ENCODE measurements at regions not wholly inside any gene's neighbourhood (a gene's known extent, or its start where the extent isn't known, plus 50 kb on each side); places are given as distances from the start of the nearest gene placed in this dataset.

DNA sequence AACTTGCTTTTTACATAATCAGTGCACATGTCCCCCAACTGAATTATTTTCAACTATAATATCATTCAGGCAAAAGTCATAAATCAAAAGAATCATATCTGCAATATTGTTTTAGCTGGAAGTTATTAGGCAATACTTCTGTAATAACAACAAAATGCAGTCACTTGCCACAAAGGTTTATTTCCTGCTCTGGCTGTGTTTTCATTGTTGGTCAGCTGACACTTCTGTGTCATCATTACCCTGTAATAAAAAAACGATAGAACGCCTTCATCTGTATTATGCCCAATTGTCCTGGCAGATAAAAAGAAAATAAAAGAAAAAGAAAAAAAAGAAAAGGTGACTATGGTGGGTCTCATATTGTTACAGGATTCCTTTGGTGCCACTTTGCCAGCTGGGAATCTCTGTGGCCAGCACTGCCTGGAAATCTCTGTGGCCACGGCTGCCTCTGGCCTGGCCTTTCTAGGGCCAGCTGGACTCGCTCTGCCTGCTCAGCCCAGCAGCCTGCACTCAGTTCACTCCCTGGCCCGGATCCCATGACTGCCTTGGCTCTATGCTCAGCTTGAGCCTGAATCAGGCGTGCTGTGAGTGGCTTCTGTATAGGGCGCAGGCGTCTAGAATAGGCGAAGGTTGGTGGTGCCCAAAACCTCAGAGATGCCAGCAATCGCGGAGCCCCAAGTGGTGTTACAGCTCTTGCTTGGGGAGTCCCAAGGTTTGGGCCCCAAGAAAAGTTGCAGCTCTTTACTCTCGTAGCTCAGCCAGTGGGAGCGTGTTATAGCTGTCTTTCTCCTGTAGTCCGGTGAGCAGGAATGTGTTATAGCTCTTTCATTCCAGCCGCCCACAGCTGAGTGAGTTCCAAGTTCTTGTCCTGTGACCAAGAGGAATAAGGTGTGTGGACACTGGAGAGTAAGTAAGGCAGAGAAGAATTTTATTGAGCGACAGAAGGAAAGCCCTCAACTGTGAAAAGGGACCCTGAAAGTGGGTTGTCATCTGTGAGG, 1227.1 kb downstream of the SLITRK1 start:
- H3K79me2 ChIP-seq, result no peaks in the 10 kb centered on the region
- H3K4me2 ChIP-seq (ENCODE audit: low read length), result no peak overlapping the region
- H3K9me3 ChIP-seq (ENCODE audit: control insufficient read depth, low read length), result no peaks in the 10 kb centered on the region
- no peak overlapping the region for H3K9ac ChIP-seq
- H3K4me1 ChIP-seq, result no peaks in the 10 kb centered on the region
- no peaks in the 10 kb centered on the region for H3K36me3 ChIP-seq (ENCODE audit: control insufficient read depth, insufficient read depth, low read length)
- no peaks in the 10 kb centered on the region for H3K27me3 ChIP-seq (ENCODE audit: control insufficient read depth, insufficient read depth, low read length)
- H3K27ac ChIP-seq, result no peak overlapping the region
- no peak overlapping the region for H2AFZ ChIP-seq
- H3K4me3 ChIP-seq (ENCODE audit: low read depth, low read length), result no peak overlapping the region
- TF ChIP-seq CTCF (IDR thresholded peaks at IDR 0.05), result no peak

- Histone ChIP-seq H3K79me2 (no peaks in the 10 kb centered on the region), H3K27ac (no peak overlapping the region), H3K4me1 (no peaks in the 10 kb centered on the region), H3K9me3 (ENCODE audit: control insufficient read depth, low read length) (no peaks in the 10 kb centered on the region), H3K27me3 (ENCODE audit: control insufficient read depth, insufficient read depth, low read length) (no peaks in the 10 kb centered on the region), H2AFZ (no peak overlapping the region), H3K36me3 (ENCODE audit: control insufficient read depth, insufficient read depth, low read length) (no peaks in the 10 kb centered on the region), H3K4me2 (ENCODE audit: low read length) (no peak overlapping the region), H3K4me3 (ENCODE audit: low read depth, low read length) (no peak overlapping the region), H3K9ac (no peak overlapping the region)
- no peak for TF ChIP-seq CTCF (IDR thresholded peaks at IDR 0.05)
These were observed 1228.1 kb downstream of the SLITRK1 start for GRCh38 chr13:82654143-82654542.

- Histone ChIP-seq H3K9me3 (ENCODE audit: control insufficient read depth, low read length) (no peaks in the 10 kb centered on the region), H3K4me3 (ENCODE audit: low read depth, low read length) (no peak overlapping the region), H3K36me3 (ENCODE audit: control insufficient read depth, insufficient read depth, low read length) (no peaks in the 10 kb centered on the region), H3K4me2 (ENCODE audit: low read length) (no peak overlapping the region), H3K79me2 (no peaks in the 10 kb centered on the region), H3K4me1 (no peaks in the 10 kb centered on the region), H3K27ac (no peak overlapping the region), H3K9ac (no peak overlapping the region), H2AFZ (no peak overlapping the region), H3K27me3 (ENCODE audit: control insufficient read depth, insufficient read depth, low read length) (no peaks in the 10 kb centered on the region)
- no peak for TF ChIP-seq CTCF (IDR thresholded peaks at IDR 0.05)
These were observed 1234.7 kb downstream of the SLITRK1 start for GRCh38 chr13:82647540-82647939.

DNA sequence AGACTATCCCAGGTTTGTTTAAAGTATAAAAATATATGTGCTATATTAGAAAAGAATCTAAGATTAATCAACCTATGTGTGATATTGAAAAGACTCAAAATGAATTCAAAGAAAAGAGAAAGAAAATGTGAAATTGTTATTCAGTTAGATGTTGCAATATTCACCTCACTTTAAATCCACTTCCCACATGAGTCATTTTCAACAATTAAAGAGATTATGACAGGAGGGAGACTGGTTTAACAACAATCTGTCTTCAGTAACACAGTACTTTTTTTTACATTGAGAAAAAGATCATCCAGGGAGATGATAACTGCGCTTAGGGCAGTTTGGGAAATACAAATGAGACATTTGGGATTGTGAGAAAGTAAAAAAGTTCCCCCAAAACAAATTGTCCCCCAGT, 1246.2 kb downstream of the SLITRK1 start:
- H2AFZ ChIP-seq, result no peak overlapping the region
- no peak overlapping the region for H3K27ac ChIP-seq
- no peak overlapping the region for H3K4me2 ChIP-seq (ENCODE audit: low read length)
- H3K9ac ChIP-seq, result no peak overlapping the region
- H3K4me3 ChIP-seq (ENCODE audit: low read depth, low read length), result no peak overlapping the region
- no peaks in the 10 kb centered on the region for H3K79me2 ChIP-seq
- H3K36me3 ChIP-seq (ENCODE audit: control insufficient read depth, insufficient read depth, low read length), result no peaks in the 10 kb centered on the region
- H3K4me1 ChIP-seq, result no peaks in the 10 kb centered on the region
- TF ChIP-seq CTCF (IDR thresholded peaks at IDR 0.05), result no peak
- no peaks in the 10 kb centered on the region for H3K27me3 ChIP-seq (ENCODE audit: control insufficient read depth, insufficient read depth, low read length)
- H3K9me3 ChIP-seq (ENCODE audit: control insufficient read depth, low read length), result no peaks in the 10 kb centered on the region

DNA sequence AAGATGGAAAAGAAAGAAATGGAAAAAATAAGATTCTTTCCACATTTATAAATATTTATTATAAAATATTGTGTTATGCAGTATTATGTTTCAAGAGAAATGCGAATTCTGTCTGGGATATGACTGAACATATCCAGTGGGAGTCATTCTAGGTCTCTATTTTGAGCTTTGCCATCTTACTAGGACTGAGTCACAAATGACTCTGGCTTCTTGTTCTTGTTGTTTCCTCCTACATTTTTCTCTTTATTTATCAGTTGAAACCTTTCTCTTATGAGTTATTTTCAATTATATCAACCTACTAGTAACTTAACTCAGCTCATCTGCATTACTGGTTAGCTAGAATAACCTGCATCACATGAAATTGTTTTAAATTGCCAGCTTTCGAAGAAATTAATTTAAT, 1247.3 kb downstream of the SLITRK1 start:
- Histone ChIP-seq H3K27ac (no peak overlapping the region), H3K9me3 (ENCODE audit: control insufficient read depth, low read length) (no peaks in the 10 kb centered on the region), H3K79me2 (no peaks in the 10 kb centered on the region), H2AFZ (no peak overlapping the region), H3K27me3 (ENCODE audit: control insufficient read depth, insufficient read depth, low read length) (no peaks in the 10 kb centered on the region), H3K36me3 (ENCODE audit: control insufficient read depth, insufficient read depth, low read length) (no peaks in the 10 kb centered on the region), H3K4me1 (no peaks in the 10 kb centered on the region), H3K9ac (no peak overlapping the region), H3K4me2 (ENCODE audit: low read length) (no peak overlapping the region), H3K4me3 (ENCODE audit: low read depth, low read length) (no peak overlapping the region)
- no peak for TF ChIP-seq CTCF (IDR thresholded peaks at IDR 0.05)
